B cell (primary cell): ENCODE measurements at regions not wholly inside any gene's neighbourhood (a gene's known extent, or its start where the extent isn't known, plus 50 kb on each side); places are given as distances from the start of the nearest gene placed in this dataset.

Source experiments
- ATAC-seq: fragments of 200-7000 bp; cut with Tn5 transposase; one replicate; pipeline ENCODE4 v1.10.0; 2021; ENCODE audit warnings: low read depth, mild to moderate bottlenecking, moderate number of reproducible peaks, moderate library complexity
- CTCF ChIA-PET: fragments of 350-600 bp; sonication (Branson Sonifier 250); formaldehyde crosslinking; loops from one replicate; lab custom pipeline; 2021; ENCODE audit warnings: antibody characterized with exemption, inconsistent platforms; lab: Charles Lee
- POLR2A ChIA-PET: fragments of 350-600 bp; sonication (Branson Sonifier 250); formaldehyde crosslinking; loops from one replicate; lab custom pipeline; 2021; ENCODE audit warnings: antibody characterized with exemption; lab: Charles Lee
- DNase-seq: peaks from one replicate; pipeline ENCODE4 v3.0.0; 2013
- H2AFZ ChIP-seq: 2 replicates; pipeline ENCODE4 v1.6.1; 2012; ENCODE audit warnings: mild to moderate bottlenecking, low read depth, low read length; ENCODE audit not compliant: insufficient read depth, poor library complexity, severe bottlenecking
- H3K27ac ChIP-seq, 2 donors: 1 replicate in 1 of 2; 2 replicates in 1 of 2; pipeline ENCODE4 v1.5.1; 2012 to 2013; ENCODE audit warnings: low read length in 2 of 2, mild to moderate bottlenecking in 2 of 2, moderate library complexity in 1 of 2
- H3K27me3 ChIP-seq, 4 experiments: fragments of 200-600 bp in 1 of 4; sonication (generic) in 1 of 4; replicated peaks in 1 of 4; 1 replicate in 2 of 4; 2 replicates in 2 of 4; pipeline versions ENCODE4 v1.6.1 to v1.7.0; 2013 to 2016; ENCODE audit warnings: low read length in 3 of 4, mild to moderate bottlenecking in 2 of 4, mixed read lengths in 1 of 4, moderate library complexity in 1 of 4; ENCODE audit not compliant: insufficient read depth in 4 of 4, control insufficient read depth in 3 of 4; ENCODE audit errors: control extremely low read depth in 1 of 4
- H3K36me3 ChIP-seq, 2 experiments: replicated peaks in 1 of 2; 1 replicate in 1 of 2; 2 replicates in 1 of 2; pipeline versions ENCODE4 v1.6.1 to v1.7.1; 2013; ENCODE audit warnings: low read length in 1 of 2; ENCODE audit not compliant: insufficient read depth in 2 of 2, control insufficient read depth in 1 of 2; ENCODE audit errors: control extremely low read depth in 1 of 2, extremely low read depth in 1 of 2
- H3K4me1 ChIP-seq, 2 donors: fragments of 200-600 bp in 1 of 2; sonication (generic) in 1 of 2; 1 replicate in 1 of 2; 2 replicates in 1 of 2; pipeline versions ENCODE4 v1.5.1 to v1.6.1; 2013 to 2017; ENCODE audit warnings: low read length in 2 of 2; ENCODE audit not compliant: control insufficient read depth in 2 of 2, insufficient read depth in 2 of 2
- H3K4me2 ChIP-seq: replicated peaks from 2 replicates; pipeline ENCODE3; 2012; ENCODE audit warnings: mild to moderate bottlenecking, low read depth, low read length; ENCODE audit not compliant: poor library complexity, severe bottlenecking
- H3K4me3 ChIP-seq, 5 experiments: fragments of 200-600 bp in 1 of 5; sonication (generic) in 1 of 5; 1 replicate in 3 of 5; 2 replicates in 2 of 5; pipeline versions ENCODE4 v1.5.1 to v1.7.0; 2011 to 2016; ENCODE audit warnings: low read length in 4 of 5, mild to moderate bottlenecking in 4 of 5, low read depth in 2 of 5, control low read depth in 1 of 5, moderate library complexity in 1 of 5; ENCODE audit not compliant: insufficient read depth in 1 of 5; ENCODE audit errors: control extremely low read depth in 1 of 5, extremely low read depth in 1 of 5
- H3K79me2 ChIP-seq: fragments of 200-600 bp; sonication (generic); one replicate; pipeline ENCODE4 v1.6.0; 2016; ENCODE audit warnings: low read length; ENCODE audit not compliant: control insufficient read depth, insufficient read depth
- H3K9ac ChIP-seq: fragments of 200-600 bp; sonication (generic); 2 replicates; pipeline ENCODE4 v1.6.1; 2017; ENCODE audit warnings: mild to moderate bottlenecking, low read length, moderate library complexity
- H3K9me3 ChIP-seq, 3 donors: one replicate each; pipeline versions ENCODE4 v1.6.1 to v1.7.1; 2013; ENCODE audit warnings: low read length in 2 of 3; ENCODE audit not compliant: control insufficient read depth in 2 of 3, insufficient read depth in 1 of 3; ENCODE audit errors: control extremely low read depth in 1 of 3
- H4K20me1 ChIP-seq: 2 replicates; pipeline ENCODE4 v1.6.0; 2012; ENCODE audit warnings: mild to moderate bottlenecking, low read length; ENCODE audit not compliant: insufficient read depth, control insufficient read depth, poor library complexity, severe bottlenecking
- H3K27ac Mint-ChIP-seq: one replicate; pipeline ENCODE4 v1.8.0; 2021; ENCODE audit warnings: mixed read lengths
- H3K27me3 Mint-ChIP-seq: one replicate; pipeline ENCODE4 v1.8.0; 2021; ENCODE audit warnings: mixed read lengths
- H3K4me1 Mint-ChIP-seq: one replicate; pipeline ENCODE4 v1.8.0; 2021; ENCODE audit warnings: mixed read lengths
- H3K4me3 Mint-ChIP-seq: one replicate; pipeline ENCODE4 v1.8.0; 2021; ENCODE audit warnings: mixed read lengths
- H3K9me3 Mint-ChIP-seq: one replicate; pipeline ENCODE4 v1.8.0; 2022; ENCODE audit warnings: mixed read lengths; ENCODE audit not compliant: insufficient read depth
- EZH2 ChIP-seq: IDR thresholded peaks from 2 replicates; pipeline ENCODE4 v1.6.1; 2012; ENCODE audit warnings: borderline replicate concordance, low read depth, mild to moderate bottlenecking, moderate library complexity, low read length; ENCODE audit not compliant: insufficient read depth, poor library complexity, severe bottlenecking
- WGBS: methylation state at CpG from one replicate; pipeline ENCODE4 v1.1.5; 2013; ENCODE audit warnings: missing lambda C conversion rate; ENCODE audit not compliant: insufficient coverage; 5-methylcytosine and 5-hydroxymethylcytosine counted together
- intact Hi-C: fragments of 100-400 bp; cut with micrococcal nuclease; formaldehyde crosslinking; loops from one replicate; pipeline ENCODE4 v1.10.0; 2022
- TF ChIP-seq, protein P1 (sequence below): fragments of 200-600 bp; IDR thresholded peaks from one replicate; pipeline ENCODE4 v1.8.0; 2022; ENCODE audit warnings: antibody characterized with exemption, mild to moderate bottlenecking

GRCh38 chr4:141328560-141329173, 108.0 kb downstream of the ZNF330 start:
- CTCF ChIA-PET: no interaction called here
- H3K27ac ChIP-seq: no peak overlapping the region
- H2AFZ ChIP-seq: no peak overlapping the region
- no peak for TF ChIP-seq EZH2
- TF ChIP-seq, protein P1, sequence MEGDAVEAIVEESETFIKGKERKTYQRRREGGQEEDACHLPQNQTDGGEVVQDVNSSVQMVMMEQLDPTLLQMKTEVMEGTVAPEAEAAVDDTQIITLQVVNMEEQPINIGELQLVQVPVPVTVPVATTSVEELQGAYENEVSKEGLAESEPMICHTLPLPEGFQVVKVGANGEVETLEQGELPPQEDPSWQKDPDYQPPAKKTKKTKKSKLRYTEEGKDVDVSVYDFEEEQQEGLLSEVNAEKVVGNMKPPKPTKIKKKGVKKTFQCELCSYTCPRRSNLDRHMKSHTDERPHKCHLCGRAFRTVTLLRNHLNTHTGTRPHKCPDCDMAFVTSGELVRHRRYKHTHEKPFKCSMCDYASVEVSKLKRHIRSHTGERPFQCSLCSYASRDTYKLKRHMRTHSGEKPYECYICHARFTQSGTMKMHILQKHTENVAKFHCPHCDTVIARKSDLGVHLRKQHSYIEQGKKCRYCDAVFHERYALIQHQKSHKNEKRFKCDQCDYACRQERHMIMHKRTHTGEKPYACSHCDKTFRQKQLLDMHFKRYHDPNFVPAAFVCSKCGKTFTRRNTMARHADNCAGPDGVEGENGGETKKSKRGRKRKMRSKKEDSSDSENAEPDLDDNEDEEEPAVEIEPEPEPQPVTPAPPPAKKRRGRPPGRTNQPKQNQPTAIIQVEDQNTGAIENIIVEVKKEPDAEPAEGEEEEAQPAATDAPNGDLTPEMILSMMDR: no peak
- POLR2A ChIA-PET: no interaction called here
- peaks cover 20% of the 10 kb centered on the region for H3K27me3 Mint-ChIP-seq
- H4K20me1 ChIP-seq: no peaks in the 10 kb centered on the region
- no peaks in the 10 kb centered on the region for H3K79me2 ChIP-seq
- DNase-seq: no peak
- H3K9me3 Mint-ChIP-seq: no peaks in the 10 kb centered on the region
- no peak overlapping the region for H3K4me3 ChIP-seq
- no peaks in the 10 kb centered on the region for H3K4me1 ChIP-seq
- H3K9me3 ChIP-seq: no peaks in the 10 kb centered on the region
- peaks cover 3% of the 10 kb centered on the region for H3K4me1 Mint-ChIP-seq
- H3K27ac Mint-ChIP-seq: no peak overlapping the region
- no peak overlapping the region for H3K9ac ChIP-seq
- H3K4me2 ChIP-seq: no peak overlapping the region
- no CpG with 5 or more reads among the region's 6 CpGs for WGBS
- peaks cover 0 to 5% (median 2%) of the 10 kb centered on the region in 4 experiments for H3K27me3 ChIP-seq
- no peak for ATAC-seq
- no peak overlapping the region for H3K4me3 Mint-ChIP-seq
- intact Hi-C loops: no loop called here
- H3K36me3 ChIP-seq: no peaks in the 10 kb centered on the region

DNA sequence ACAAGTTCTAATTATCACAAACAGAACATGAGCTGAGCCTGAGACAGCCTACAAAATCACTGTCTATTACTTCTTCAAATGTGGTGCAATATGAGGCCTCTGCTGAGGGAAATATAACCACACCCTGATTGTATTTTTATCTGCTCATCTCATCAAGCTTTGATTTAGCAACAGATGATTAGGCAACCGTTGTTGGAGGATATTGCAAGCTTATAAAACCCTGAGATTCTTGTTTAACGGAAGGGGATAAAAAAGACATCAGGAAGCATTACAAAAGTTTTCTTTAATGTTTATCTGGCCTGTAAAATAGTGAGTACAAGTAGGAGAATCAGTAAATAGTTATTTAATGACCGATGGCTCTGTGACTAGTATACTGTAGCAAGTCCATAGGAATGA, 108.5 kb downstream of the ZNF330 start:
- H3K9ac ChIP-seq: no peak overlapping the region
- H3K4me1 ChIP-seq: no peaks in the 10 kb centered on the region
- no peak overlapping the region for H3K4me3 ChIP-seq
- peaks cover 0 to 10% (median 2%) of the 10 kb centered on the region in 4 experiments for H3K27me3 ChIP-seq
- H3K9me3 ChIP-seq: no peaks in the 10 kb centered on the region
- ChIA-PET CTCF (no interaction called here), POLR2A (no interaction called here)
- intact Hi-C loops: no loop called here
- H3K36me3 ChIP-seq: no peaks in the 10 kb centered on the region
- no peak for ATAC-seq
- no peak for DNase-seq
- no peak overlapping the region for H3K4me3 Mint-ChIP-seq
- H3K9me3 Mint-ChIP-seq: no peaks in the 10 kb centered on the region
- H3K79me2 ChIP-seq: no peaks in the 10 kb centered on the region
- no peak overlapping the region for H3K27ac Mint-ChIP-seq
- peaks cover 3% of the 10 kb centered on the region for H3K4me1 Mint-ChIP-seq
- no peak overlapping the region for H2AFZ ChIP-seq
- no peak overlapping the region for H3K4me2 ChIP-seq
- 67% methylated on average over 2 of the region's 3 CpGs for WGBS
- peaks cover 22% of the 10 kb centered on the region for H3K27me3 Mint-ChIP-seq
- H4K20me1 ChIP-seq: no peaks in the 10 kb centered on the region
- no peak for TF ChIP-seq EZH2
- TF ChIP-seq, protein P1: no peak
- H3K27ac ChIP-seq: no peak overlapping the region
